ENCODE measurements at regions not wholly inside any gene's neighbourhood (a gene's known extent, or its start where the extent isn't known, plus 50 kb on each side); places are given as distances from the start of the nearest gene placed in this dataset.

DNA sequence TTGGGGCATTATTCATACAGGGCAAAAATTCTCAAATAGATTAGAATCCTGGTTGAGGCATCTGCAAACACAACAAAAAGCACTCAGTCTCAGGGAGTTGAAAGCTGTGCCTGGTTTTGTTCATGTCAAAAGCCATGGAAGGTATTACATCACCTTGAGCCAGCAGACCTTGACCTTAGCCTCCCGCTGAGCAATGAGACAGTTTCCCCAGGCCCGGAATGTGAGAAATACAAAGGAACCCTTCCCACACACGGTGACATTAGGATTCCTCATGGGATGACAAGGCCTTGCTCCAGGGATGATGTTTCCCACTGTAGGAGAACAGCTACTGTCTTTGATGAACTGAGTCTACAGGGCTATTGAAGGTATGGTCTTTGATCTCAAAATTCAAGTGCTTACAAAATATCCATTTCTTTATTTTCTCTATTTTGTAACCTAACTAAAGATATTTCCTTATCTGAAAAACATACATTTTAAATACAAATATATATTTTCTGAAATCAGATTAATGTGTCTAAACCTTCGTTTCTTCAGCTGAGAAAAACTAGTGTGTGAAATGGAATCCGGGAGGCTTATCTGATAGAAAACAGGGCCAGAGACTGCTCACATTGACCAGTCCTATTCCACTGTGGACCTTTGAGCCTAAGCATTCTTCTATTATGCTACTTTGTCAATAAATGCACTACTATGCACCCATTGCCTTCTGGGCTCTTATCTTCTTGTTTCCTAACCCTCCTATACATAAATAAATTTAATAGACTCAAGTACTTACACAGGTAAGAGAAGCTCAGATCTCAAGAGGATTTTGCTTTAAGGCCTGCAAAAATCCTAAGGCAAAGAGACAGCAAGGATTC, 298.2 kb downstream of the KBTBD8 start:
- no peak for TF ChIP-seq POLR2AphosphoS5 (IDR thresholded peaks at IDR 0.05)
- TF ChIP-seq, protein P1, sequence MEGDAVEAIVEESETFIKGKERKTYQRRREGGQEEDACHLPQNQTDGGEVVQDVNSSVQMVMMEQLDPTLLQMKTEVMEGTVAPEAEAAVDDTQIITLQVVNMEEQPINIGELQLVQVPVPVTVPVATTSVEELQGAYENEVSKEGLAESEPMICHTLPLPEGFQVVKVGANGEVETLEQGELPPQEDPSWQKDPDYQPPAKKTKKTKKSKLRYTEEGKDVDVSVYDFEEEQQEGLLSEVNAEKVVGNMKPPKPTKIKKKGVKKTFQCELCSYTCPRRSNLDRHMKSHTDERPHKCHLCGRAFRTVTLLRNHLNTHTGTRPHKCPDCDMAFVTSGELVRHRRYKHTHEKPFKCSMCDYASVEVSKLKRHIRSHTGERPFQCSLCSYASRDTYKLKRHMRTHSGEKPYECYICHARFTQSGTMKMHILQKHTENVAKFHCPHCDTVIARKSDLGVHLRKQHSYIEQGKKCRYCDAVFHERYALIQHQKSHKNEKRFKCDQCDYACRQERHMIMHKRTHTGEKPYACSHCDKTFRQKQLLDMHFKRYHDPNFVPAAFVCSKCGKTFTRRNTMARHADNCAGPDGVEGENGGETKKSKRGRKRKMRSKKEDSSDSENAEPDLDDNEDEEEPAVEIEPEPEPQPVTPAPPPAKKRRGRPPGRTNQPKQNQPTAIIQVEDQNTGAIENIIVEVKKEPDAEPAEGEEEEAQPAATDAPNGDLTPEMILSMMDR (IDR thresholded peaks at IDR 0.05 in 8 of 11, conservative IDR thresholded peaks at IDR 0.05 in 3 of 11) = no peak
